ENCODE measurements at regions not wholly inside any gene's neighbourhood (a gene's known extent, or its start where the extent isn't known, plus 50 kb on each side); places are given as distances from the start of the nearest gene placed in this dataset.

GRCh38 chr2:195471807-195472206 is 185.2 kb upstream of the SLC39A10 start:
- TF ChIP-seq, protein P1, sequence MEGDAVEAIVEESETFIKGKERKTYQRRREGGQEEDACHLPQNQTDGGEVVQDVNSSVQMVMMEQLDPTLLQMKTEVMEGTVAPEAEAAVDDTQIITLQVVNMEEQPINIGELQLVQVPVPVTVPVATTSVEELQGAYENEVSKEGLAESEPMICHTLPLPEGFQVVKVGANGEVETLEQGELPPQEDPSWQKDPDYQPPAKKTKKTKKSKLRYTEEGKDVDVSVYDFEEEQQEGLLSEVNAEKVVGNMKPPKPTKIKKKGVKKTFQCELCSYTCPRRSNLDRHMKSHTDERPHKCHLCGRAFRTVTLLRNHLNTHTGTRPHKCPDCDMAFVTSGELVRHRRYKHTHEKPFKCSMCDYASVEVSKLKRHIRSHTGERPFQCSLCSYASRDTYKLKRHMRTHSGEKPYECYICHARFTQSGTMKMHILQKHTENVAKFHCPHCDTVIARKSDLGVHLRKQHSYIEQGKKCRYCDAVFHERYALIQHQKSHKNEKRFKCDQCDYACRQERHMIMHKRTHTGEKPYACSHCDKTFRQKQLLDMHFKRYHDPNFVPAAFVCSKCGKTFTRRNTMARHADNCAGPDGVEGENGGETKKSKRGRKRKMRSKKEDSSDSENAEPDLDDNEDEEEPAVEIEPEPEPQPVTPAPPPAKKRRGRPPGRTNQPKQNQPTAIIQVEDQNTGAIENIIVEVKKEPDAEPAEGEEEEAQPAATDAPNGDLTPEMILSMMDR (conservative IDR thresholded peaks at IDR 0.05; ENCODE audit: low read depth, low read length) = no peak
- no peak for TF ChIP-seq EZH2 (IDR thresholded peaks at IDR 0.05; ENCODE audit: low read length, unreplicated experiment)
